ENCODE measurements at regions not wholly inside any gene's neighbourhood (a gene's known extent, or its start where the extent isn't known, plus 50 kb on each side); places are given as distances from the start of the nearest gene placed in this dataset.

- no peak for TF ChIP-seq SIN3A (IDR thresholded peaks at IDR 0.05; ENCODE audit: borderline replicate concordance, insufficient read depth, low read depth, low read length)
- no peak for TF ChIP-seq POLR2AphosphoS5 (IDR thresholded peaks at IDR 0.05; ENCODE audit: low read depth, low read length)
- no peak for TF ChIP-seq CTCF (IDR thresholded peaks at IDR 0.05)
- no peak for TF ChIP-seq TCF7L2 (IDR thresholded peaks at IDR 0.05; ENCODE audit: low read depth, low read length)
- no peak for TF ChIP-seq REST (IDR thresholded peaks at IDR 0.05; ENCODE audit: insufficient read depth in 1 of 2, low read depth in 2 of 2, low read length in 1 of 2)
- no peak for ATAC-seq
Measured at GRCh38 chr2:146461068-146461467, 1383.8 kb upstream of the ACVR2A start.

GRCh38 chr2:146458585-146458984 is 1386.2 kb upstream of the ACVR2A start:
- POLR2A ChIA-PET, result no interaction called here
- Histone ChIP-seq H3K36me3 (ENCODE audit: control insufficient read depth, insufficient read depth, low read length) (no peaks in the 10 kb centered on the region), H3K27me3 (ENCODE audit: control insufficient read depth, insufficient read depth, low read length) (no peaks in the 10 kb centered on the region), H3K27ac (ENCODE audit: low read length) (no peak overlapping the region), H3K4me1 (ENCODE audit: control insufficient read depth, insufficient read depth, low read length) (no peaks in the 10 kb centered on the region), H3K9me3 (ENCODE audit: control insufficient read depth, insufficient read depth, low read depth, low read length) (no peaks in the 10 kb centered on the region), H3K4me3 (ENCODE audit: low read depth in 2 of 2, low read length in 2 of 2) (no peak overlapping the region)
- BruUV-seq (replicated peaks), result no TSS peak
- ATAC-seq (no peak), DNase-seq (ENCODE audit: low read depth, low spot score) (no peak)
- TF ChIP-seq CTCF (IDR thresholded peaks at IDR 0.05) (no peak), SIN3A (IDR thresholded peaks at IDR 0.05; ENCODE audit: borderline replicate concordance, insufficient read depth, low read depth, low read length) (no peak), TCF7L2 (IDR thresholded peaks at IDR 0.05; ENCODE audit: low read depth, low read length) (no peak), POLR2AphosphoS5 (IDR thresholded peaks at IDR 0.05; ENCODE audit: low read depth, low read length) (no peak), REST (IDR thresholded peaks at IDR 0.05; ENCODE audit: insufficient read depth in 1 of 2, low read depth in 2 of 2, low read length in 1 of 2) (no peak)
- CTCF ChIA-PET, result no interaction called here
- in situ Hi-C loops (cut with HindIII; ENCODE audit: low pct_unique_long_range_greater_than_20kb, low sequenced_read_pairs), result no loop called here
- intact Hi-C loops (cut with micrococcal nuclease; ENCODE audit: unreplicated experiment), result no loop called here

More at GRCh38 chr2:146461068-146461467, 1383.8 kb upstream of the ACVR2A start:
- no peak overlapping the region for H3K4me3 ChIP-seq (ENCODE audit: low read depth in 2 of 2, low read length in 2 of 2)
- POLR2A ChIA-PET, result no interaction called here
- intact Hi-C loops (cut with micrococcal nuclease; ENCODE audit: unreplicated experiment) (no loop called here), in situ Hi-C loops (cut with HindIII; ENCODE audit: low pct_unique_long_range_greater_than_20kb, low sequenced_read_pairs) (no loop called here)
- CTCF ChIA-PET, result no interaction called here
- no peak overlapping the region for H3K27ac ChIP-seq (ENCODE audit: low read length)
- H3K27me3 ChIP-seq (ENCODE audit: control insufficient read depth, insufficient read depth, low read length), result no peaks in the 10 kb centered on the region
- H3K4me1 ChIP-seq (ENCODE audit: control insufficient read depth, insufficient read depth, low read length), result no peaks in the 10 kb centered on the region
- no peaks in the 10 kb centered on the region for H3K9me3 ChIP-seq (ENCODE audit: control insufficient read depth, insufficient read depth, low read depth, low read length)
- DNase-seq (ENCODE audit: low read depth, low spot score), result no peak
- no peaks in the 10 kb centered on the region for H3K36me3 ChIP-seq (ENCODE audit: control insufficient read depth, insufficient read depth, low read length)
- BruUV-seq (replicated peaks), result no TSS peak
